MM.1S (cell line): ENCODE measurements at regions not wholly inside any gene's neighbourhood (a gene's known extent, or its start where the extent isn't known, plus 50 kb on each side); places are given as distances from the start of the nearest gene placed in this dataset.

Experiments
- DNase-seq: peaks from one replicate; pipeline ENCODE4 v3.0.0-alpha.2; 2015
- H2AFZ ChIP-seq: fragments of 300-600 bp; sonication (generic); 2 replicates; pipeline ENCODE4 v1.6.0; 2016; ENCODE audit warnings: antibody characterized with exemption, low read length
- H3F3A ChIP-seq: fragments of 300-600 bp; sonication (generic); 2 replicates; pipeline ENCODE4 v1.6.1; 2016; ENCODE audit warnings: mild to moderate bottlenecking, antibody characterized with exemption, low read length, moderate library complexity, mixed read lengths; ENCODE audit not compliant: insufficient read depth
- H3K27ac ChIP-seq: fragments of 300-600 bp; sonication (generic); 2 replicates; pipeline ENCODE4 v1.5.1; 2016; ENCODE audit warnings: mild to moderate bottlenecking, low read length
- H3K27me3 ChIP-seq: fragments of 300-600 bp; sonication (generic); replicated peaks from 2 replicates; pipeline ENCODE4 v1.6.0; 2016; ENCODE audit warnings: low read length; ENCODE audit not compliant: insufficient read depth
- H3K36me3 ChIP-seq: fragments of 300-600 bp; sonication (generic); replicated peaks from 2 replicates; pipeline ENCODE4 v1.6.1; 2016; ENCODE audit warnings: mild to moderate bottlenecking, low read length, mixed read lengths; ENCODE audit not compliant: insufficient read depth
- H3K4me1 ChIP-seq: fragments of 300-600 bp; sonication (generic); 2 replicates; pipeline ENCODE4 v1.6.1; 2016; ENCODE audit warnings: low read length, mixed read lengths
- H3K4me2 ChIP-seq: fragments of 300-600 bp; sonication (generic); 2 replicates; pipeline ENCODE4 v1.6.0; 2016; ENCODE audit warnings: low read depth, low read length
- H3K4me3 ChIP-seq: fragments of 300-600 bp; sonication (generic); 2 replicates; pipeline ENCODE4 v1.5.1; 2016; ENCODE audit warnings: low read length, mixed read lengths
- H3K79me2 ChIP-seq: fragments of 300-600 bp; sonication (generic); 2 replicates; pipeline ENCODE4 v1.6.1; 2016; ENCODE audit warnings: mixed run types, low read length, mixed read lengths
- H3K9ac ChIP-seq: fragments of 300-600 bp; sonication (generic); 2 replicates; pipeline ENCODE4 v1.6.1; 2016; ENCODE audit warnings: low read length, mixed read lengths
- H3K9me2 ChIP-seq: fragments of 300-600 bp; sonication (generic); replicated peaks from 2 replicates; pipeline ENCODE4 v1.6.1; 2016; ENCODE audit warnings: mild to moderate bottlenecking, low read length, mixed read lengths; ENCODE audit not compliant: insufficient read depth
- H3K9me3 ChIP-seq: fragments of 300-600 bp; sonication (generic); replicated peaks from 2 replicates; pipeline ENCODE4 v1.6.1; 2016; ENCODE audit warnings: mild to moderate bottlenecking, low read length, mixed read lengths; ENCODE audit not compliant: insufficient read depth
- H4K20me1 ChIP-seq: fragments of 300-600 bp; sonication (generic); 2 replicates; pipeline ENCODE4 v1.6.1; 2016; ENCODE audit warnings: mild to moderate bottlenecking, low read length, moderate library complexity, mixed read lengths; ENCODE audit not compliant: insufficient read depth
- EZH2 ChIP-seq: fragments of 300-600 bp; sonication (generic); optimal IDR thresholded peaks from 2 replicates; pipeline ENCODE3; 2017; ENCODE audit warnings: low read depth, mild to moderate bottlenecking, antibody characterized with exemption, low read length, mixed read lengths
- EZH2phosphoT487 ChIP-seq: fragments of 300-600 bp; sonication (generic); IDR thresholded peaks from 2 replicates; pipeline ENCODE4 v1.6.1; 2018; ENCODE audit warnings: antibody characterized with exemption, low read length
- TF ChIP-seq, protein P1 (sequence below): fragments of 300-600 bp; sonication (generic); IDR thresholded peaks from 2 replicates; pipeline ENCODE4 v1.5.1; 2016; ENCODE audit warnings: antibody characterized with exemption, low read length, mixed read lengths

DNA sequence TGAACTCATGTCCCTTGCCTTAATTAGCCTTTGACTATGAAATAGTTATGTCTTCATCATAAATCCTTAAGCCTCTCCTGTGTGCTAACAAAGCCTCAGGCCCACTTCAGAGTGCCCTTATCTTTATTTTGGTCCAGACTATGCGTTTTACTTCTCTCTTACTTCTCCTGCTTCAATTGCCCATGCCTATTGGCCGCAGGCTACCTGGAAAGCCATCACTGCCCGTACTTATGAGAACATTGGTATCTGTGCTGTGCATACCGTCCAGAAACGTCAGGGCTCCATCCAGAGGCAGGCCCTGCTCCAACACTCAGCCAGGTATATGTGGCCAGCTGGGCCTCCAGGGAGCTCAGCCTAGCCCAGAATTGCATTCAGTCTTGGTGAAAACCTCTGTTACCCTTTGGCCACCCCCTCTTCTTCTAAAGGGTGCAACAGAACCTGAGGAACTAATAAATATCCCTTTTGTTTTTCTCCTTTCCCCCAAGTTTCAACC is 212.4 kb upstream of the MTPN start:
- no peak overlapping the region for H2AFZ ChIP-seq
- no peak overlapping the region for H3K4me3 ChIP-seq
- no peaks in the 10 kb centered on the region for H3K9me2 ChIP-seq
- H4K20me1 ChIP-seq: no peaks in the 10 kb centered on the region
- no peak for TF ChIP-seq EZH2
- TF ChIP-seq EZH2phosphoT487: no peak
- TF ChIP-seq, protein P1, sequence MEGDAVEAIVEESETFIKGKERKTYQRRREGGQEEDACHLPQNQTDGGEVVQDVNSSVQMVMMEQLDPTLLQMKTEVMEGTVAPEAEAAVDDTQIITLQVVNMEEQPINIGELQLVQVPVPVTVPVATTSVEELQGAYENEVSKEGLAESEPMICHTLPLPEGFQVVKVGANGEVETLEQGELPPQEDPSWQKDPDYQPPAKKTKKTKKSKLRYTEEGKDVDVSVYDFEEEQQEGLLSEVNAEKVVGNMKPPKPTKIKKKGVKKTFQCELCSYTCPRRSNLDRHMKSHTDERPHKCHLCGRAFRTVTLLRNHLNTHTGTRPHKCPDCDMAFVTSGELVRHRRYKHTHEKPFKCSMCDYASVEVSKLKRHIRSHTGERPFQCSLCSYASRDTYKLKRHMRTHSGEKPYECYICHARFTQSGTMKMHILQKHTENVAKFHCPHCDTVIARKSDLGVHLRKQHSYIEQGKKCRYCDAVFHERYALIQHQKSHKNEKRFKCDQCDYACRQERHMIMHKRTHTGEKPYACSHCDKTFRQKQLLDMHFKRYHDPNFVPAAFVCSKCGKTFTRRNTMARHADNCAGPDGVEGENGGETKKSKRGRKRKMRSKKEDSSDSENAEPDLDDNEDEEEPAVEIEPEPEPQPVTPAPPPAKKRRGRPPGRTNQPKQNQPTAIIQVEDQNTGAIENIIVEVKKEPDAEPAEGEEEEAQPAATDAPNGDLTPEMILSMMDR: no peak
- no peak overlapping the region for H3K4me2 ChIP-seq
- no peaks in the 10 kb centered on the region for H3F3A ChIP-seq
- no peaks in the 10 kb centered on the region for H3K4me1 ChIP-seq
- H3K36me3 ChIP-seq: no peaks in the 10 kb centered on the region
- no peak overlapping the region for H3K9ac ChIP-seq
- no peak overlapping the region for H3K27ac ChIP-seq
- DNase-seq: no peak
- no peaks in the 10 kb centered on the region for H3K79me2 ChIP-seq
- H3K9me3 ChIP-seq: no peaks in the 10 kb centered on the region
- H3K27me3 ChIP-seq: no peaks in the 10 kb centered on the region

DNA sequence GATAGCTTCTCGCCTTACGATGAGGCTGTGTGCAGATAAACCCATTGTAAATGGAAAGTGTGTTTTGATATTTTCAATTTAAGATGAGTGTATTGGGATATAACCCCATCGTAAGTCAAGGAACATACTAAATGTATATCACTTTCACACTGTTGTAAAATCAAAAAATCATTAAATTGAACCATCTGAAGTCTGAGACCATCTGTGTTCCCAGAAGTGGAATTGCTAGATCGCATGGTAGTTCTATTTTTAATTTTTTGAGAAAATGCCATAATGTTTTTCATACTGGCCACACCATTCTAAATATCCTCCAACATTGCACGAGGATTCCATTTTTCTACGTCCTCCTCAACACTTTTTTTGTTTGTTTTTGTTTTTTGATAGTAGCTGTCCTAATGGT is 209.1 kb upstream of the MTPN start:
- Histone ChIP-seq H3K9me2 (no peaks in the 10 kb centered on the region), H3K4me2 (no peak overlapping the region), H4K20me1 (no peaks in the 10 kb centered on the region), H3K27ac (no peak overlapping the region), H3K9me3 (no peaks in the 10 kb centered on the region), H3K36me3 (no peaks in the 10 kb centered on the region), H3K9ac (no peak overlapping the region), H3K4me3 (no peak overlapping the region), H2AFZ (no peak overlapping the region), H3K4me1 (peaks cover 4% of the 10 kb centered on the region; the same call in 1 of the 2 replicates), H3K27me3 (no peaks in the 10 kb centered on the region), H3F3A (no peaks in the 10 kb centered on the region), H3K79me2 (no peaks in the 10 kb centered on the region)
- DNase-seq: no peak
- TF ChIP-seq EZH2phosphoT487 (no peak), EZH2 (no peak)
- TF ChIP-seq, protein P1: no peak

DNA sequence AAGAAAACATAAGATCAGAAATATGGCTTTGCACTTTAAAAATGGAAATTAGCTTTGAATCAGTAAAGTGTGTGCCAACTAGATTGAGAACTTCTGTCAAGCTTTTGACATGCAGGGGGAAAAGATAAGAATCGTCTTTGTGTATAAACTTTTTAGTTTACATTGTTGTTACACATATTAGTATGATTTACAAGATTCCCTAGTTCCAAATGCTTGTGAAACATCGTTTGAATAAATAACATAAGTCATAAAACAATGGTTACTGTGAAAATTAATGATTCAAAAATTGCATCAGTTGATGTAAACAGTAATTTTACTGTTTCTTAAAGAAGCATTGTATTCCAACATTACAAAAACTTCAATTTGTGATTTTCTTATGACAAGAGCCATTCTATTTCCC is 207.6 kb upstream of the MTPN start:
- Histone ChIP-seq H3K9me3 (no peaks in the 10 kb centered on the region), H4K20me1 (no peaks in the 10 kb centered on the region), H3K4me1 (peaks cover 4% of the 10 kb centered on the region; the same call in 1 of the 2 replicates), H3K9me2 (no peaks in the 10 kb centered on the region), H3F3A (no peaks in the 10 kb centered on the region), H3K9ac (no peak overlapping the region), H3K4me2 (no peak overlapping the region), H2AFZ (no peak overlapping the region), H3K27ac (no peak overlapping the region), H3K79me2 (no peaks in the 10 kb centered on the region), H3K36me3 (no peaks in the 10 kb centered on the region), H3K4me3 (no peak overlapping the region), H3K27me3 (no peaks in the 10 kb centered on the region)
- TF ChIP-seq, protein P1: no peak
- TF ChIP-seq EZH2phosphoT487 (no peak), EZH2 (no peak)
- DNase-seq: no peak
